GM19328 (cell line): ENCODE measurements at regions not wholly inside any gene's neighbourhood (a gene's known extent, or its start where the extent isn't known, plus 50 kb on each side); places are given as distances from the start of the nearest gene placed in this dataset.
"Not testable (repeated sequence)": the region's sequence is repeated elsewhere in the genome, so short reads cannot be mapped to it uniquely, and the experiment has no call there.

Experiments used
- ATAC-seq: cut with Tn5 transposase; IDR thresholded peaks from one replicate; pipeline ENCODE4 v1.9.1; 2021; ENCODE audit warnings: mild to moderate bottlenecking, moderate library complexity; ENCODE audit not compliant: unreplicated experiment

GRCh38 chr7:46080595-46081159 lies 159.6 kb upstream of the IGFBP3 start:
- no peak for ATAC-seq

GRCh38 chr7:46079421-46079820 lies 158.3 kb upstream of the IGFBP3 start:
- no peak for ATAC-seq

GRCh38 chr7:46076527-46076926 lies 155.5 kb upstream of the IGFBP3 start:
- no peak for ATAC-seq

GRCh38 chr7:46072722-46073121 lies 151.7 kb upstream of the IGFBP3 start:
- ATAC-seq: no peak

- ATAC-seq: no peak
These were observed 150.5 kb upstream of the IGFBP3 start for GRCh38 chr7:46071601-46072000.

GRCh38 chr7:46071076-46071475 lies 150.0 kb upstream of the IGFBP3 start:
- ATAC-seq: no peak

GRCh38 chr7:46068159-46068558 lies 147.1 kb upstream of the IGFBP3 start:
- ATAC-seq: no peak

- ATAC-seq: no peak
These were observed 138.4 kb upstream of the IGFBP3 start for GRCh38 chr7:46059308-46060020.

GRCh38 chr7:46058086-46058823 lies 137.2 kb upstream of the IGFBP3 start:
- ATAC-seq: no peak

- ATAC-seq: no peak
These were observed 133.8 kb upstream of the IGFBP3 start for GRCh38 chr7:46054915-46055314.

GRCh38 chr7:46054272-46054671 lies 133.2 kb upstream of the IGFBP3 start:
- ATAC-seq: no peak

GRCh38 chr7:46047581-46047980 lies 126.5 kb upstream of the IGFBP3 start:
- ATAC-seq: no peak

- not testable (repeated sequence) for ATAC-seq
These were observed 122.3 kb upstream of the IGFBP3 start for GRCh38 chr7:46043338-46043737.

GRCh38 chr7:46039813-46040212 lies 118.7 kb upstream of the IGFBP3 start:
- ATAC-seq: not testable (repeated sequence)

GRCh38 chr7:46035166-46035565 lies 114.1 kb upstream of the IGFBP3 start:
- no peak for ATAC-seq

- ATAC-seq: no peak
These were observed 113.1 kb upstream of the IGFBP3 start for GRCh38 chr7:46034056-46034768.

- ATAC-seq: no peak
These were observed 112.5 kb upstream of the IGFBP3 start for GRCh38 chr7:46033592-46033991.

- ATAC-seq: no peak
These were observed 111.9 kb upstream of the IGFBP3 start for GRCh38 chr7:46032942-46033341.

GRCh38 chr7:46032353-46032752 lies 111.3 kb upstream of the IGFBP3 start:
- ATAC-seq: no peak

- no peak for ATAC-seq
These were observed 108.1 kb upstream of the IGFBP3 start for GRCh38 chr7:46029111-46029704.

GRCh38 chr7:46028246-46028645 lies 107.2 kb upstream of the IGFBP3 start:
- ATAC-seq: no peak
